GM19023 (cell line): ENCODE measurements at regions not wholly inside any gene's neighbourhood (a gene's known extent, or its start where the extent isn't known, plus 50 kb on each side); places are given as distances from the start of the nearest gene placed in this dataset.
A peak's percentile ranks its signal among the peaks of the same experiment; 100 is the strongest.

Source experiments
- ATAC-seq: cut with Tn5 transposase; IDR thresholded peaks from one replicate; pipeline ENCODE4 v1.9.1; 2021; ENCODE audit warnings: mild to moderate bottlenecking, moderate library complexity; ENCODE audit not compliant: unreplicated experiment

DNA sequence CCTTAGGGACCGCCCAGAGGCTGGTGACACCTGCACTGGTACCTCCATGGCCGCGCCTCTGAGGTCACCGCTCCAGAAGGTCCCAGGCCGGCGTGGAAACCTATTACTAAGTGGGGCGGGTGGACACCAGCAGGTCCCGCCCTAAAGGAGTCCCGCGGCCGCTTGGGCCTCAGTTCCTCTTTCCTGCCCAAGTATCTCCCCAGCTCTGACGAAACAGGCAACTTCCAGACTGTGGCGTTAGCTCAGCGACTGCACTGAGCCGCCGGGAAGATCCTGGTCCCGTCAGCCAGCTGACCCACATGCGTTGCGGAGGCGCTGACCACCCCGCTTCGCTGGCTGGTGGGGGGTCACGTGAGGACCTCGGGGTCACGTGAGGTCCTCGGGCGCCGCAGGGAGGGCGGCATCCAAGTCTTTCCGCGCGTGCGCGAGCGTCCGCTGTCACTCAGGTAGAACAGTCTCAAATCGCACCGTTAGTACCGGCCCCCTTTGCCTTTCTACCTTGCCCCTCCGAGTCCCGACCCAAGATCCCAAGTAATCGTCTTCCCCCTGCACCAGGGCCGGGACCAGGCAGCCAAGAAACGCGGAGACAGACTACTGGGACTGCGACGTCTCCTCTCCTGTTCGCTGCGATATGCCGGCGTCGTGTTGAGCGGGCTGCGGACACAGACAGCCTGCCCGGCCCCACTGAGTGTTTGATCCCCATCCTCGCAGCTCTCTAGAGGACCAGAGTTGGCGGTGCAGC lies 53.7 kb upstream of the KDM4C start:
- ATAC-seq, result peak; percentile 90

DNA sequence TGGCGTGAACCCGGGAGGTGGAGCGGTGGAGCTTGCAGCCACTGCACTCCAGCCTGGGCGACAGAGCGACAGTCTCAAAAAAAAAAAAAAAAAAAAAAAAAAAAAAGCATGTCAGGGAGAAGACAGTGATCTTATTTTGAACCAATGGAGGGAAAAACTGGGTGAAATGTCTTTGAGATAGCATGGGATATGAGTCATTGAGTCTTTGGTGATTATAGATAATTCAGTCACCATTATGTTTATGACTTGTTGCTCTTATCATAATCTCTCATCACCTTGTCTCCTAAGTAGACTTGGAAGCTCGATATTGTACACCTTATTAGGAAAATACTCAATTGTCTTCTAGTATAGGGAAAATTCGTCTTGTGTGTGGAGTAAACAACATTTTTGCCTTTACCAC lies 55.1 kb upstream of the KDM4C start:
- ATAC-seq, result no peak

DNA sequence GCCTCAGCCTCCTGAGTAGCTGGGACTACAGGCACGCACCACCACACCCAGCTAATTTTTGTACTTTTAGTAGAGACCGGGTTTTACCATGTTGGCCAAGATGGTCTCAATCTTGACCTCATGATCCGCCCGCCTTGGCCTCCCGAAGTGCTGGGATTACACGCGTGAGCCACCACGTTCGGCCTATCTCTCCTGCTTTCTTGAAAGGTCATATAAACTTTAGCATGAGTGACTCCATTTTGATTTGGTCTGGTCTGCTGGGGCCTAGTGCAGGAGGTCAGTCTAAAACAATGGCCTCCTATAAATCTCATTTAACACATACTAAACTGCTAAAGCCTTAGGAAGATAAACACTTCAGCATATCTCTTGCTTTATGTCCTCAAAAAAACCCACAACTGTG lies 50.6 kb upstream of the GLDC start:
- no peak for ATAC-seq

DNA sequence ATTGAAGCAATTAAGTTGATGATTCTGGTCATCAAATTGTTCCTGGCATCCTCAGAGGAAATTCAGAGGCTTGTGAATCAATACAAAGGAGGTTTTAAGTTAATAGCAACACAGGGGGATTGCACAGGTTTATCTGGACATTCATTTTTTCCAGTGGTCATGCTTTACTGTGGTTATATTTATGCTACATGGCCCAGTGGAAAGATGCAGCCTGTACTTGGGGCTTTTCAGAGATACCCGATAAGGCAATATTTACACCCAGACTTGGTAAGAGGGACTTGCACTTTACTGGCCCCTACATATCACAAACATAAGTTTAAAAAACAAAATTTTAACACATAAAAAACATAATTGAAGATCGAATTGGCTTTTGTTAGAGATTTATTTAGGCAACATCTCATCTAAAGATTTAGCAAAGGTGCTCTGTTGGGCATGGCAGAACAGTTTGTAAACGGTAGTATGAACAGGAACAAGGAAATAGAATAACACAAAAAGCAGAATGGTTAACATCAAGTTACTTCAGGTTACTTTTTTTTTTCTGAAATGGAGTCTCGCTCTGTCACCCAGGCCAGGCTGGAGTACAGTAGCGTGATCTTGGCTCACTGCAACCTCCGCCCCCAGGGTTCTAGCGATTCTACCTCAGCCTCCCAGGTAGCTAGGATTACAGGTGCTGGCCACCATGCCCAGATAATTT lies 49.7 kb upstream of the GLDC start:
- no peak for ATAC-seq
